ENCODE measurements at regions not wholly inside any gene's neighbourhood (a gene's known extent, or its start where the extent isn't known, plus 50 kb on each side); places are given as distances from the start of the nearest gene placed in this dataset.
"Not testable (repeated sequence)": the region's sequence is repeated elsewhere in the genome, so short reads cannot be mapped to it uniquely, and the experiment has no call there.

DNA sequence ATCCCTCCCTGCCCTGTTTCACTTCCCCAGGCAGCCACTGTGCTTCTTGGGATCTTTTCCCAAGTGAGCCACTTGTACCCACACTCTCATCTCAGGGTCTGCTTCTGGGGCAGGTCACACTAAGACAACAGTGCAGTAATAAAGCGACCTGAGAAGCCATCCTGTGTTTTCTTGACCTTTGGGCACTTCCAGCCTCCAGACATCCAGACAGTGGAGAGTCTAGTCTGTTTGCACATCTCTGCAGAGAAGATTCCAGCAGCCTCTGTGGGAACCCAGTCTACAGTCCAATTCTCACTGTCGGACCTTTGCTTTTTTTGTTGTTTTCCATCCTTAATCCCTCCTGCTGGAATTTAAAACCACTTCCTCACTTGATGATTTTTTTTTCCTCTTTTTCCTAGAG lies 50.3 kb upstream of the ATP6AP2 start:
- no peaks in the 10 kb centered on the region for H3K27me3 ChIP-seq (ENCODE audit: insufficient read depth, low read length)
- no peaks in the 10 kb centered on the region for H3K36me3 ChIP-seq (ENCODE audit: insufficient read depth, low read length)
- H3K9me3 ChIP-seq (ENCODE audit: low read length), result no peaks in the 10 kb centered on the region

DNA sequence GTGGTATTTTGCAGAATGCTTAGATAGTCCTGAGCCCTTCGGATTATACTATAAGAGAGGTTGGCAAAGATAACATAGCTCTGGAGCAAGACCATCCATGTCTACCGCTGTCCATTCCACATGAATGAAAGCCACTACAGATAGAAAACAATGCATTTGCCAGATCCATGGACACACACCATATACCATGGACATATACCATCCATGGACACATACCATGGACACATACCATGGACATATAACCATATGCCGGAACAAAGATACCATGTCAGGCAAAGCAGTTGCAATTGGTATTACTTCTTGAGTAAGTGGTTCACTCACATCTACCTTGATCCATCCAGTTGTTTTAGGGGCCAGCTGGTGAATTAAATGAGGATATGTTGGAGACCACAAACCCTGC lies 53.2 kb upstream of the ATP6AP2 start:
- Histone ChIP-seq H3K4me1 (ENCODE audit: insufficient read depth, low read length) (peaks cover 3% of the 10 kb centered on the region), H3K36me3 (ENCODE audit: insufficient read depth, low read length) (no peaks in the 10 kb centered on the region), H3K27me3 (ENCODE audit: insufficient read depth, low read length) (no peaks in the 10 kb centered on the region), H3K9me3 (ENCODE audit: low read length) (no peaks in the 10 kb centered on the region), H2AFZ (ENCODE audit: low read depth, low read length) (no peak overlapping the region), H3K4me3 (ENCODE audit: low read length) (no peak overlapping the region)

More for the DNA sequence above, 50.3 kb upstream of the ATP6AP2 start:
- Histone ChIP-seq H3K4me1 (ENCODE audit: insufficient read depth, low read length) (peaks cover 3% of the 10 kb centered on the region), H2AFZ (ENCODE audit: low read depth, low read length) (no peak overlapping the region), H3K4me3 (ENCODE audit: low read length) (no peak overlapping the region)

- Histone ChIP-seq H2AFZ (ENCODE audit: low read depth, low read length) (no peak overlapping the region), H3K36me3 (ENCODE audit: insufficient read depth, low read length) (no peaks in the 10 kb centered on the region), H3K4me3 (ENCODE audit: low read length) (no peak overlapping the region), H3K27me3 (ENCODE audit: insufficient read depth, low read length) (no peaks in the 10 kb centered on the region), H3K4me1 (ENCODE audit: insufficient read depth, low read length) (peaks cover 3% of the 10 kb centered on the region), H3K9me3 (ENCODE audit: low read length) (no peaks in the 10 kb centered on the region)
Observed at GRCh38 chrX:40526412-40526811, 54.4 kb upstream of the ATP6AP2 start.

GRCh38 chrX:40525901-40526300 lies 54.9 kb upstream of the ATP6AP2 start:
- H3K36me3 ChIP-seq (ENCODE audit: insufficient read depth, low read length); H3K4me3 ChIP-seq (ENCODE audit: low read length); H2AFZ ChIP-seq (ENCODE audit: low read depth, low read length): not testable (repeated sequence)

DNA sequence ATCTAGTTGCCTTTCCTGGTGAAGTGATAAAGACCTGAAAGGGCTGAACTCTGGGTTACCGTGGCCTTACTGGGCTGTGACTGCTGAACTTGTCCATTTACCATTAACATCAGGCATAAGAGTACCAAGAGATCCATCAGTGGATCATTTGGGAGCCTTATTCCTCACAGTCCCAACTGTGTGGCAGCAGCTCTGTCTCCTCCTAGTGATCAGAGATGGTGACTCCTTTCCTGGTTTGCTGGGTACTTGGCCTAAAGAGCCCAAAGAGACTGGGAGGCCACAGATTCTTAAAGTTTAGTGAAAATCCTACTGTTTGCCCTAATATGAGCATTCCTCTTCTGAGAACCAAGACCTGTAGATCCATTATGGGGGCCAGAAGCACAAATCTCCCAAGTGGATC lies 56.3 kb upstream of the ATP6AP2 start:
- Histone ChIP-seq H2AFZ (ENCODE audit: low read depth, low read length) (no peak overlapping the region), H3K36me3 (ENCODE audit: insufficient read depth, low read length) (no peaks in the 10 kb centered on the region), H3K4me1 (ENCODE audit: insufficient read depth, low read length) (no peaks in the 10 kb centered on the region), H3K4me3 (ENCODE audit: low read length) (no peak overlapping the region), H3K9me3 (ENCODE audit: low read length) (no peaks in the 10 kb centered on the region), H3K27me3 (ENCODE audit: insufficient read depth, low read length) (no peaks in the 10 kb centered on the region)

More at GRCh38 chrX:40525901-40526300, 54.9 kb upstream of the ATP6AP2 start:
- H3K27me3 ChIP-seq (ENCODE audit: insufficient read depth, low read length); H3K4me1 ChIP-seq (ENCODE audit: insufficient read depth, low read length); H3K9me3 ChIP-seq (ENCODE audit: low read length): not testable (repeated sequence)

DNA sequence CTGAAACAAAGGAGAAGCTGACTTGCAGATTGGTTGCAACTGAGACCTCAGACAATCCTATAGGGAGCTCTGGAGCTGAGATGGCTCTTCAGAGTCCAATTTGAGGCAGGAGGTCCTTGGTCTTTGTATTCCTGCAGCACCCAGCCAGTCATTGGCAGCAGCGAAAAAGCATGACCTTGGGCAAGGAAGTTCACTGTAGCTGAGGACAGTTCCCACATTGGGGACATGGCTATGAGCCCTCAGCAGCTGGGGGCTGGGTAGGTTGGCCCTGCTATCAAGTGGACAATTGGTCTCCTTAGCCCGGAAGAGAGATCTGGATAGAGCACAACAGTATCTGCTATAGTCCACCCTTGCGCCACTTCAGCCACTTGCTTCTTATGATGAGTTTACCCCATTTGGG lies 56.9 kb upstream of the ATP6AP2 start:
- H3K4me3 ChIP-seq (ENCODE audit: low read length), result no peak overlapping the region
- H2AFZ ChIP-seq (ENCODE audit: low read depth, low read length), result no peak overlapping the region
- no peaks in the 10 kb centered on the region for H3K27me3 ChIP-seq (ENCODE audit: insufficient read depth, low read length)
- H3K36me3 ChIP-seq (ENCODE audit: insufficient read depth, low read length), result no peaks in the 10 kb centered on the region
- no peaks in the 10 kb centered on the region for H3K4me1 ChIP-seq (ENCODE audit: insufficient read depth, low read length)
- no peaks in the 10 kb centered on the region for H3K9me3 ChIP-seq (ENCODE audit: low read length)

DNA sequence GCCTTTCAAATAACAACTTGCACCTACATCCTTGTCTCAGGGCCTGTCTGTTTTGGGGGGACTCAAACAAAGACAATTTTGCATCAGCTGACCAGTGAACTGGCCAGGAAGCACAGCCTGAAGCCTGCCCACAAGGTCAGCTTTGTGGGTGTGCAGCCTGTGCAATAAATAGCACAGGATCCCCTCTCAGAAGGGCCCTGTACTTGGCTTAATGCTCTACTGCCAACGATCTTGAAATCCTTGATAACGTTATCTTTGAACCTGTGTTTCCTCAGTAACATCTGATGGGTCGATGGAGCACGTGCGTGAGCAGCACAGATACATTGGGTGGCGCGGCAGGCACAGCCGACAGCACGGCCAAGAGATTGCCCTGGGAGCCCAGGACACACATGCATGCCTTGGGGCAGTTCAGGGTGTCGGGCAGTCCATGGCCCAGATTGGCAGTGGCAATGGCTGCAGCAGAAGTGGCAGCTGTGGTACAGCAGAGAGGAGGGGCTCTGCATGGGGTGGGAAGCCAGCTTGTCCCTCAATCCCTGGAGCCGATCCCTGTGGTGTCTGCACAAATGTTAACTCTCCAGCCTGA lies 58.8 kb upstream of the ATP6AP2 start:
- Histone ChIP-seq H3K9me3 (ENCODE audit: low read length) (no peaks in the 10 kb centered on the region), H3K27me3 (ENCODE audit: insufficient read depth, low read length) (no peaks in the 10 kb centered on the region), H3K36me3 (ENCODE audit: insufficient read depth, low read length) (no peaks in the 10 kb centered on the region), H3K4me3 (ENCODE audit: low read length) (no peak overlapping the region), H2AFZ (ENCODE audit: low read depth, low read length) (no peak overlapping the region), H3K4me1 (ENCODE audit: insufficient read depth, low read length) (no peaks in the 10 kb centered on the region)

- Histone ChIP-seq H3K27me3 (ENCODE audit: insufficient read depth, low read length) (no peaks in the 10 kb centered on the region), H3K4me3 (ENCODE audit: low read length) (no peak overlapping the region), H3K9me3 (ENCODE audit: low read length) (no peaks in the 10 kb centered on the region), H3K36me3 (ENCODE audit: insufficient read depth, low read length) (no peaks in the 10 kb centered on the region), H3K4me1 (ENCODE audit: insufficient read depth, low read length) (no peaks in the 10 kb centered on the region), H2AFZ (ENCODE audit: low read depth, low read length) (no peak overlapping the region)
Observed at GRCh38 chrX:40514376-40514775, 66.4 kb upstream of the ATP6AP2 start.

DNA sequence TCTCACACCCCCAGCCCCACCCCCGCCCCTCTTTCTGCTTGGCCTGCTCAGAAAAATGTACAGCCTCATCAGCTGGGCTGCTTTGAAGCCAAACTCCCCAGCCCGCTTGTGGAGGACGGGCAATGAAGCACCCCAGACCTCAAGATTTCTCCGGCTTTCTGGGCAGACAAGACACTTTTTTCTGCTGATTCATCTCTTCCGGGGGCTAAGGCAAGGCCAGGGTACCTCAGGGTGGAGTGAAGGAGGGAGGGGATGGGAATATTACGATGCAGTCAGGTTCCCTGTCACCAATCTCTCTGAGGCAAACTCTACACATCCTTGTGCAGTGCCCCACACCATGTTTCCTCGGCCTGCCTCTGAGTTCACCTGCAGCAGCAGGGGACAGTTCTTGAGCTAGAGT lies 66.9 kb upstream of the ATP6AP2 start:
- Histone ChIP-seq H3K4me1 (ENCODE audit: insufficient read depth, low read length) (no peaks in the 10 kb centered on the region), H3K36me3 (ENCODE audit: insufficient read depth, low read length) (no peaks in the 10 kb centered on the region), H2AFZ (ENCODE audit: low read depth, low read length) (no peak overlapping the region), H3K27me3 (ENCODE audit: insufficient read depth, low read length) (no peaks in the 10 kb centered on the region), H3K4me3 (ENCODE audit: low read length) (no peak overlapping the region), H3K9me3 (ENCODE audit: low read length) (no peaks in the 10 kb centered on the region)

DNA sequence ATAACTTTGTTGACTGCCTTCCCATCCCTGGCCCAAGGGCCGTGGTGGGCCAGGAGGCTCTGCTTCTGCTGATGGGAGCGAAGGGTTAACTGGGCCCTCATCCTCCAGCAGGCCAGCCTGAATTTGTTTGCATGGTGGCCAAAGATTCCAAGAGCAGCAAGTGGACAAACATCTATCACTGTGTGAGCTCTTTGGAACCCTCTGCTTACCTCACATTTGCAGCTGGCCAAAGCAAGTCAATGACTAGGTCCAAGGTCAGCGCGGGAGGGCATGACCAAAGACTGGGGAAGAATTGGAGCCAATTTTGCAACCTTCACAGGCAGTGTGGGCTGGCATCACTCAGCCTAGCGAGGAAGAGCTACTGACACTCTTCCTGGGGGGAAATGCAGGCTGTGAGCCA lies 67.8 kb upstream of the ATP6AP2 start:
- Histone ChIP-seq H3K4me3 (ENCODE audit: low read length) (no peak overlapping the region), H2AFZ (ENCODE audit: low read depth, low read length) (no peak overlapping the region), H3K9me3 (ENCODE audit: low read length) (no peaks in the 10 kb centered on the region), H3K27me3 (ENCODE audit: insufficient read depth, low read length) (no peaks in the 10 kb centered on the region), H3K36me3 (ENCODE audit: insufficient read depth, low read length) (no peaks in the 10 kb centered on the region), H3K4me1 (ENCODE audit: insufficient read depth, low read length) (no peaks in the 10 kb centered on the region)

DNA sequence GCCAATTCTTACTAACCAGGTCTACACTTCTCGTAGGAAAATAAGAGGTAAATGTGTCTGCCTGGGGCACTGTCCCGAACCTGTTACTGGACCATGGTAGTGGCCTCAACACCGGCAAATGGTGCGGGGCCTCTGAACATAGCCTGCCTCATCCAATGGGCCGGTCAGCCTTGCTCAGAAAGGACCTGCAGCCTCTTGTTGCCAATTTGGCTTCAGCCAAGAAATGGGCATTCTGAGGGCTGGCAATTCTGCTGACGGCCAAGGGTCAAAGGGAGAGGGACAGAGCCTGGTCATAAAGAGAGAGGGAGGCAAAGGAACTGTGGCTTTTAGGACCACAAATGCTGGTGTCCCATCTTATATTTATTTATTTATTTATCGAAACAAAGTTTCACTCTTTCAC lies 69.5 kb upstream of the ATP6AP2 start:
- H3K9me3 ChIP-seq (ENCODE audit: low read length), result no peaks in the 10 kb centered on the region
- H3K4me3 ChIP-seq (ENCODE audit: low read length), result no peak overlapping the region
- no peaks in the 10 kb centered on the region for H3K36me3 ChIP-seq (ENCODE audit: insufficient read depth, low read length)
- no peaks in the 10 kb centered on the region for H3K27me3 ChIP-seq (ENCODE audit: insufficient read depth, low read length)
- no peak overlapping the region for H2AFZ ChIP-seq (ENCODE audit: low read depth, low read length)
- H3K4me1 ChIP-seq (ENCODE audit: insufficient read depth, low read length), result no peaks in the 10 kb centered on the region

DNA sequence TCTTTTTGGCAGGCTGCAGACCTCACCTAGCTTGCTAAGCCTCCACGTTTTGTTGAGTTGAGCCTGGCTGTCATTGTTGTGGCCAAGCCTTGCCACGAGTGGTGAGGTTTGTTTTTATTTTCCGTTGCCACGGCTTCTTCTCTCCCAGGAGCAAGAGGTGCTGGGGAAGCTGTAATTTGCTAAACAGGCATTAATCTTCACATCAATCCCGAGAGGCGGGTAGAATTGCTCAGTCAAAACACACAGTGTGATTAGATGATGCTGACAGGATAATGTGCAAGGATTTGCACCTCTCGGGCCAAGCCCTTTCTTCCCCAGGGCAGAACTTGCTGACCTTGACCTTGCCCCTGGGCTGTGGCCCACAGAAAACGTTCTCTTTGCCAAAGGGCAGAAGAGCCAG lies 72.2 kb upstream of the ATP6AP2 start:
- no peak overlapping the region for H2AFZ ChIP-seq (ENCODE audit: low read depth, low read length)
- no peaks in the 10 kb centered on the region for H3K9me3 ChIP-seq (ENCODE audit: low read length)
- H3K4me1 ChIP-seq (ENCODE audit: insufficient read depth, low read length), result no peaks in the 10 kb centered on the region
- H3K4me3 ChIP-seq (ENCODE audit: low read length), result no peak overlapping the region
- no peaks in the 10 kb centered on the region for H3K27me3 ChIP-seq (ENCODE audit: insufficient read depth, low read length)
- H3K36me3 ChIP-seq (ENCODE audit: insufficient read depth, low read length), result no peaks in the 10 kb centered on the region

- Histone ChIP-seq H3K27me3 (ENCODE audit: insufficient read depth, low read length) (no peaks in the 10 kb centered on the region), H3K4me3 (ENCODE audit: low read length) (no peak overlapping the region), H3K36me3 (ENCODE audit: insufficient read depth, low read length) (no peaks in the 10 kb centered on the region), H2AFZ (ENCODE audit: low read depth, low read length) (no peak overlapping the region), H3K4me1 (ENCODE audit: insufficient read depth, low read length) (no peaks in the 10 kb centered on the region), H3K9me3 (ENCODE audit: low read length) (no peaks in the 10 kb centered on the region)
Observed at GRCh38 chrX:40506201-40506985, 74.4 kb upstream of the ATP6AP2 start.

Data from neuron (in vitro differentiated cells).